GM10266 (cell line): ENCODE measurements at regions not wholly inside any gene's neighbourhood (a gene's known extent, or its start where the extent isn't known, plus 50 kb on each side); places are given as distances from the start of the nearest gene placed in this dataset.
"Not testable (repeated sequence)": the region's sequence is repeated elsewhere in the genome, so short reads cannot be mapped to it uniquely, and the experiment has no call there.

Experiments
- DNase-seq: peaks from one replicate; pipeline ENCODE4 v3.0.0; 2012; ENCODE audit errors: extremely low spot score
- CTCF ChIP-seq: IDR thresholded peaks from 2 replicates; pipeline ENCODE4 v1.5.1; 2012; ENCODE audit warnings: mild to moderate bottlenecking, low read depth; ENCODE audit not compliant: control insufficient read depth, insufficient read depth; ENCODE audit errors: missing control alignments

- DNase-seq = no peak
Observed at GRCh38 chr5:36535378-36535777, 71.0 kb upstream of the SLC1A3 start.

GRCh38 chr5:36535859-36536615 is 70.4 kb upstream of the SLC1A3 start:
- no peak for TF ChIP-seq CTCF
- no peak for DNase-seq

More at GRCh38 chr5:36535378-36535777, 71.0 kb upstream of the SLC1A3 start:
- TF ChIP-seq CTCF = no peak

- no peak for DNase-seq
- no peak for TF ChIP-seq CTCF
Observed at GRCh38 chr5:36536616-36537005, 69.8 kb upstream of the SLC1A3 start.

GRCh38 chr5:36537724-36538123 is 68.7 kb upstream of the SLC1A3 start:
- no peak for TF ChIP-seq CTCF

GRCh38 chr5:36552651-36553393 is 53.6 kb upstream of the SLC1A3 start:
- TF ChIP-seq CTCF = no peak
- no peak for DNase-seq

More at GRCh38 chr5:36537724-36538123, 68.7 kb upstream of the SLC1A3 start:
- DNase-seq = no peak

GRCh38 chr5:36555035-36555434 is 51.4 kb upstream of the SLC1A3 start:
- not testable (repeated sequence) for DNase-seq
